ENCODE measurements at regions not wholly inside any gene's neighbourhood (a gene's known extent, or its start where the extent isn't known, plus 50 kb on each side); places are given as distances from the start of the nearest gene placed in this dataset.

DNA sequence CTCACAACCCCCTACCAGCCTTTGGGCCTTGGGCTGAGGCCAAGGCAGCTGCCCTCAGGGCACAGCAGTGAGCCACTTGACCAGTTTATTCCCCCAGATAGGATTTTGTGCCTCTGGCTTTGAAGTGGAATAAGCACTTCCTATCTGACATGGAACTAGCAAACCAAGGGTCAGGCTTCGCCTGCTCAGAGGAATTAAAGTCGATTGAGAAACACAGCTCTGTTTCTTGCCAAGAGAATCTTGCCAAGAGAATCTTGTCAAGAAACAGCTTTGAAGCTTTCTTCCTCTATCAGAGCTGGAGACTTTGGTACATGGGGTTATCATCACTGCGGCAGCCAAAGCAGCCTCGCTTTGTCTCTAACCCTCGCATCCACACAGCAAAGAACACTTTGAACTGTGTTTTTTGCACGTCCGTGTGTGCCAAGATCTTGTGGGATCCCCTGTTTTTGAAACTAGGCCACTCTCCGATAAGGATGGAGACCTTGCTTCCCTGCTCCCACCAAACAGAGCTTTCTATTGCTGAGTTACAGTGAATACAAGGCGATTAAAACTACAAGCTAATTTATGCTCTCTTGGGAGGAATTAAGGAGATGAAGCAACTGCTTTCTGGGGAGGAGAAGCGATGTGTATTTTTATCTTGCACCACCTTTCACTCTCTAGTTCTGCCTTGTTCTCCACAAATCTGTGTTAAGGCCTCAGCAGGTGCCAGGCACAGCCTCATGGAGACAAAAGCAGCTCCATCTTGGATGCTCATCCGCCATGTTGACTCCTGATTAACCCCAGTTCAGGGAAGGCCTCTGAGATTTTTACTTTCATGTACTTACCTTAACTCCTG is 67.3 kb downstream of the RHOU start:
- no peaks in the 10 kb centered on the region for H3K27me3 ChIP-seq (ENCODE audit: control insufficient read depth, insufficient read depth, low read length)
- CTCF ChIA-PET, result interaction anchor here (0.6 kb wide), 1 partner anchor 120 kb away, joined by 5 read pairs; no protein-coding TSS in a partner anchor
- no peak overlapping the region for H3K4me3 ChIP-seq (ENCODE audit: low read depth, low read length)
- POLR2A ChIA-PET, result no interaction called here
- DNase-seq (ENCODE audit: low read depth, low spot score), result no peak
- no peak overlapping the region for H3K27ac ChIP-seq (ENCODE audit: low read depth, low read length)
- H3K9me3 ChIP-seq (ENCODE audit: control insufficient read depth, insufficient read depth, low read length), result no peaks in the 10 kb centered on the region
- TF ChIP-seq, protein P1, sequence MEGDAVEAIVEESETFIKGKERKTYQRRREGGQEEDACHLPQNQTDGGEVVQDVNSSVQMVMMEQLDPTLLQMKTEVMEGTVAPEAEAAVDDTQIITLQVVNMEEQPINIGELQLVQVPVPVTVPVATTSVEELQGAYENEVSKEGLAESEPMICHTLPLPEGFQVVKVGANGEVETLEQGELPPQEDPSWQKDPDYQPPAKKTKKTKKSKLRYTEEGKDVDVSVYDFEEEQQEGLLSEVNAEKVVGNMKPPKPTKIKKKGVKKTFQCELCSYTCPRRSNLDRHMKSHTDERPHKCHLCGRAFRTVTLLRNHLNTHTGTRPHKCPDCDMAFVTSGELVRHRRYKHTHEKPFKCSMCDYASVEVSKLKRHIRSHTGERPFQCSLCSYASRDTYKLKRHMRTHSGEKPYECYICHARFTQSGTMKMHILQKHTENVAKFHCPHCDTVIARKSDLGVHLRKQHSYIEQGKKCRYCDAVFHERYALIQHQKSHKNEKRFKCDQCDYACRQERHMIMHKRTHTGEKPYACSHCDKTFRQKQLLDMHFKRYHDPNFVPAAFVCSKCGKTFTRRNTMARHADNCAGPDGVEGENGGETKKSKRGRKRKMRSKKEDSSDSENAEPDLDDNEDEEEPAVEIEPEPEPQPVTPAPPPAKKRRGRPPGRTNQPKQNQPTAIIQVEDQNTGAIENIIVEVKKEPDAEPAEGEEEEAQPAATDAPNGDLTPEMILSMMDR (IDR thresholded peaks at IDR 0.05; ENCODE audit: low read depth, low read length), result no peak

DNA sequence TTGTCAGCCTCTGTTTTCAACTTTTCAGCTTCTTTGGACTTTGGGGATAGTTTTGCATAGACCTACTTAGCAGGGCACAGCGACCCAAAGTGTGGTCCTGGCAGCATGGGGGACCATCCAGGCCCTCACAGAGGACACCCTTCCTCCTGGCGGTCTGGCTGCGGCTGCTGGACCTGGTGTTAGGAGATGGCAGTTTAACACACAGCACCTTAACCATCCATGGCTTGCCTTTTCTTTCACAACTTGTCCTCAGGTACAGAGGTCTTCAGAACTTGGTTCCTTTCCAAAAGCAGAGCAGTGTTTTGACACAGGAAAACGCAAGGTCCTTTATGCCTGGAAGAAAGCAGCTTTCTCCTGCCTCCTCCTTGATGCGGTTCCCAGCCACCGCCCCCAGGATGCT is 68.1 kb downstream of the RHOU start:
- H3K27ac ChIP-seq (ENCODE audit: low read depth, low read length), result no peak overlapping the region
- H3K4me3 ChIP-seq (ENCODE audit: low read depth, low read length), result no peak overlapping the region
- no peak for DNase-seq (ENCODE audit: low read depth, low spot score)
- ChIA-PET CTCF (no interaction called here), POLR2A (no interaction called here)
- H3K27me3 ChIP-seq (ENCODE audit: control insufficient read depth, insufficient read depth, low read length), result peaks cover under 1% of the 10 kb centered on the region
- TF ChIP-seq, protein P1 (IDR thresholded peaks at IDR 0.05; ENCODE audit: low read depth, low read length), result no peak
- no peaks in the 10 kb centered on the region for H3K9me3 ChIP-seq (ENCODE audit: control insufficient read depth, insufficient read depth, low read length)

DNA sequence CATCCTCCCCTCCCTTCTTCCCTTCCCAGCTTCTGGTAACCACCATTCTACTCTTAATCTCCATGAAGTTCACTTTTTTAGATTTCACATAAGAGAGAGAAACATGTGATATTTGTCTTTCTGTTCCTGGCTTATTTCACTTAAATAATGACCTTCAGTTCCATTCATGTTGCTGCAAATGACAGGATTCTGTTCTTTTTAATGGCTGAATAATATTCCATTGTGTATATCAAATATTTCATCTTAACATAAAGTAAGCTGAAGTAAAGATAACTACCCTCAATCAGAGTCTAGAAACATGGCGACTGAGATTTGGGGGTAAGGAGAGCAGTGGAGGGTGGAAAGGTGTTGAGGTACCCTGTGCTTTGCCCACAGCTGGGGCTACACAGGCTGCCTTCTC is 68.9 kb downstream of the RHOU start:
- POLR2A ChIA-PET, result no interaction called here

DNA sequence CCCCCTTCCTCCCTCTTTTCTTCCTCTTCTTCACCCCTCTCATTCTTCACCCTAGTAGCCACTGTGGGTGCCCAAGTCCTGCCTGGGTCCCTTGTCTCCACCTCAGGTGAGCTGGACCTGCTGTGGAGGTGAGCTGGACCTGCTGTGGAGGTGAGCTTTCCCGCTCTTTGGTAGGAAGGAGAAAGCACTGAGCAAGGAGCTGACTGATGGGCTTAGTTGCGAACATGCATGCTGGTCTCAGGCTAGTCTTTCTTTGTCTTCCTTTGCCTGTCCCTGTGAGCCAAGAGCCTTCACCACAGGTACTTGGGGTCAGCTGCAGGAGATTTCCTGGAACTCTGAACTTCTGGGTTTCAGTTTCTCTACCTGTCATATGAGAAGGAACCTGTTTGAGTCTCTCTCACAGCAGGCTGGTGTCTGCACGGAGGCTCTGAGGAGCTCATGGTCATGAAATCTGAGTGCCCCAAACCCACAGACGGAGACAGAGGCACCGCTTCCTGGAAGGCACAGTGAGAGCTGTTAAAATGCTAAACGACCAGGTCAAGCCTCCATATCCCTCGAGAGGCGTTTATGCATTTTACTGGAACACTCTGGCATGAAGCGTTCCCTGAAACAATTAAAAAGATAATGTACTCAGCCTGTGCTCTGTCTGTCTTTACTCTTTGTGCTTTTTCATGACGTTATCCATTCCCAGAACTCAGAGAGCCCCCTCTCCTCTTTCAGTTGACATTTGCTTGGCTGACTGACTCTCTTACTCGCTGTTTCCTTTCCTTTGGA is 69.5 kb downstream of the RHOU start:
- no peaks in the 10 kb centered on the region for H3K9me3 ChIP-seq (ENCODE audit: control insufficient read depth, insufficient read depth, low read length)
- TF ChIP-seq, protein P1 (IDR thresholded peaks at IDR 0.05; ENCODE audit: low read depth, low read length), result no peak
- H3K27ac ChIP-seq (ENCODE audit: low read depth, low read length), result no peak overlapping the region
- ChIA-PET CTCF (no interaction called here), POLR2A (no interaction called here)
- DNase-seq (ENCODE audit: low read depth, low spot score), result no peak
- peaks cover 2% of the 10 kb centered on the region for H3K27me3 ChIP-seq (ENCODE audit: control insufficient read depth, insufficient read depth, low read length)
- H3K4me3 ChIP-seq (ENCODE audit: low read depth, low read length), result no peak overlapping the region

More for the DNA sequence above, 68.9 kb downstream of the RHOU start:
- CTCF ChIA-PET, result no interaction called here
- Histone ChIP-seq H3K27ac (ENCODE audit: low read depth, low read length) (no peak overlapping the region), H3K27me3 (ENCODE audit: control insufficient read depth, insufficient read depth, low read length) (peaks cover 2% of the 10 kb centered on the region), H3K9me3 (ENCODE audit: control insufficient read depth, insufficient read depth, low read length) (no peaks in the 10 kb centered on the region), H3K4me3 (ENCODE audit: low read depth, low read length) (no peak overlapping the region)
- DNase-seq (ENCODE audit: low read depth, low spot score), result no peak
- TF ChIP-seq, protein P1 (IDR thresholded peaks at IDR 0.05; ENCODE audit: low read depth, low read length), result no peak

Measured in AG04450 (cell line).